ACHN (cell line): ENCODE measurements at regions not wholly inside any gene's neighbourhood (a gene's known extent, or its start where the extent isn't known, plus 50 kb on each side); places are given as distances from the start of the nearest gene placed in this dataset.
A peak's percentile ranks its signal among the peaks of the same experiment; 100 is the strongest.

Experiments
- DNase-seq: peaks from one replicate; pipeline ENCODE4 v3.0.0-alpha.2; 2015
- in situ Hi-C: cut with HindIII; loops from 2 replicates; pipeline ENCODE4 v1.10.0; 2017; ENCODE audit warnings: low sequenced_read_pairs, low pct_ligation_motif_present, low pct_unique_long_range_greater_than_20kb

DNA sequence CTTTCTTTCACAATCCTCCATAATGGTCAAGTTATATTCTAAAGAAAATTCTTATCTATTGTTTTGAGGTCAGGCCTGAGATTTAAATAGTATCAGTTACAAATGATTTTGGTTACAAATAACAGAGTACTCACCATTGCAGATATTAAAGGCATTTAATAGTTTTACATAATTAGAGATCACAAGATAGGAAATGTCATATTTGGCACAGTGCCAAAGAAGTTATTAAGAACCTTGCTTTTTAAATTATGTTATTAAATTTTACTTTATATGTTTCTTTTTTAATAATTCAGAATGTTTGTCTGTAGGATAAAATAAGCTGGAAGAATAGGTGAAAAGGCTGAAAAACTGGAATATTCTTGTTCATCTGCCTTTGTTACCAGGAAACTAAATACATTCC is 1174.7 kb downstream of the PCDH18 start:
- in situ Hi-C loops, result no loop called here
- no peak for DNase-seq

DNA sequence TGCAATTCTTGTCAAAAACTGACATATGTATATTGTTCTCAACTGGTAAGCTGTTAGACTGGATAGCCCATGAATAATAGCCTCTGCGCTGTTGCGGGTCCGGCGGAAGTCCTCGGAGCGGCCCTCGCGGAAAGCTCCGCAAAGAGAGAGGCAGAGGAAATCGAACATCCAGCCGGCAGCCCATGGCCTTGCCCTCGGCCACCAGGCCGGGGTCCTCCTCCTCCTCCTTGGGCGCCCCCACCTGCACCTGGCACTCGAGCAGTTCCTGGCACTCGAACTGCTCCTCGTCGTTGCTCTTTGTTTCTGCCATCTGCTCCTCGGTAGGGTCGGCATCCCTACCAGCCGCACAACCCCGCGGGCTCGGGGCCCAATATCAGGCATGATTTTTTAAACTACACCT is 1176.3 kb downstream of the PCDH18 start:
- in situ Hi-C loops, result no loop called here
- no peak for DNase-seq

GRCh38 chr4:136343340-136343739 is 1189.0 kb downstream of the PCDH18 start:
- no peak for DNase-seq
- in situ Hi-C loops, result no loop called here

GRCh38 chr4:136342666-136343065 is 1189.6 kb downstream of the PCDH18 start:
- in situ Hi-C loops, result no loop called here
- DNase-seq, result no peak

GRCh38 chr4:136337216-136337615 is 1195.1 kb downstream of the PCDH18 start:
- in situ Hi-C loops, result no loop called here
- no peak for DNase-seq

- in situ Hi-C loops, result no loop called here
- no peak for DNase-seq
Measured at GRCh38 chr4:136336479-136336878, 1195.8 kb downstream of the PCDH18 start.

DNA sequence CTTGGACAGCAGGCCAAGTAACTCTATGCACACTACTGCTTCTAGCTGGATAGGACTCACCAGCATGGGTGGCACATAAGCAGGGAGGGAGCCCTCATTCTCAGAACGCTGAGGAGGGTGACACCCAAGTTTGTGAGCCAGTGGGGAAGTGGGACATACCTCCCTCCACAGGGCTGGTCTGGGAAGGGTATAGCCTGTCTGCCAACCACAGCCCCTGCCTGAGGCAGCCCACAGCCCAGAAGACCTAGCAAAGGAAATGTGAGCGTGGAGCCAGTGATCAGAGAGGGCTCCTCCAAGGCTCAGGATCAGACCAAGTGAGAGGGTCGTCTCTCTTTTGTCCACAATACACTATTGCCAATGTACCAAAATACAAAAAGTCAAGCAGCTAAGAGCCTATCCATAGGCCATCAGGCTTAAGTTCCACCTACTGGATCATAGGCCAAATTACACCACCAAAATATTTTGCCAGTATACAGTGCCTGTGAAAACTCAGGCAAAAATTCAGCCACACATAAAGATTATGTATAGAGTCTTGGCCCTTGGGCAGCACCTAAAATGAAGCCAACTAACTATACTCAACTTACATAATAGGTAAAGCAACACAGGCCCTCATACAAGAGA is 1203.1 kb downstream of the PCDH18 start:
- in situ Hi-C loops, result no loop called here
- DNase-seq, result peak; percentile 6

DNA sequence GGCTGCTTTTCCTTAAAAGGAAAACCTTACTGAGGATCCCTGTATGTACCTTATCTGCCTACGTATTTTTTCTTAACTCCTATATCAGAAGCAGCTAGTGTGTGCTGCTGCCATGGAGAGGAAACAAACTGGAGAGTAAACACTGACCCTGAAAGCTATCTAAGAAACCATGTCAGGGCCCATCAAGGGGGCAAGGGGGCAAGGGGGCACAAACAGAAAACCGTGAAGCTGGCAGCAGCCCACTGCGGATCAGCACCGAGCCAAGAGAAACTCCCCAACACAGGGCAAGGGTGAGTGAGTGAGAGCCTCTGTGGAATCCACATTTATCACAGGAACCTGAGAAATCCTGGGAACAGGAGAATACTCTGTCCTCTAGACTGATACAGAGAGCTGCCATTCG is 1204.2 kb downstream of the PCDH18 start:
- in situ Hi-C loops, result no loop called here

DNA sequence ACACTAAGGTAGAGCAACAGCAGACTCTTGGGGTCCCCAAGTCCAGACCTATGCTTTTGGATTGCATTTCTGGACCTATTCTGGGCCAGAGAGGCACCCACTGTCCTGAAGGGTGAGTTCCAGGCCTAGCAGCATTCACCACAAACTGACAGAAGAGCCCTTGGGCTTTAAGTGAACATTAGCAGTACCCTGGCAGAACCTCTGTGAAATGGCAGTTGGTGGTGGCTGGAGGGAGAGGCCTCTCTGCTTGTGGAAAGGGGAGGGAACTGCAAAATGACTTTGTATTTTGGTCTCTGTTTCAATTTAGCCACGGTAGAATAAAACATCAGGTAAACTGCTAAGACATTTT is 1211.9 kb downstream of the PCDH18 start:
- in situ Hi-C loops, result no loop called here
- no peak for DNase-seq

More for the DNA sequence above, 1204.2 kb downstream of the PCDH18 start:
- DNase-seq, result no peak

- in situ Hi-C loops, result no loop called here
- DNase-seq, result peak; percentile 83
Measured at GRCh38 chr4:136319789-136320464, 1212.4 kb downstream of the PCDH18 start.

- in situ Hi-C loops, result no loop called here
Measured at GRCh38 chr4:136316961-136317360, 1215.3 kb downstream of the PCDH18 start.

GRCh38 chr4:136314686-136315085 is 1217.6 kb downstream of the PCDH18 start:
- in situ Hi-C loops, result no loop called here
- DNase-seq, result no peak

More at GRCh38 chr4:136316961-136317360, 1215.3 kb downstream of the PCDH18 start:
- DNase-seq, result no peak

GRCh38 chr4:136311774-136312173 is 1220.5 kb downstream of the PCDH18 start:
- no peak for DNase-seq
- in situ Hi-C loops, result no loop called here

- DNase-seq, result no peak
- in situ Hi-C loops, result no loop called here
Measured at GRCh38 chr4:136307765-136308164, 1224.5 kb downstream of the PCDH18 start.

GRCh38 chr4:136306361-136306760 is 1225.9 kb downstream of the PCDH18 start:
- in situ Hi-C loops, result no loop called here
- no peak for DNase-seq

GRCh38 chr4:136302566-136302965 is 1229.7 kb downstream of the PCDH18 start:
- no peak for DNase-seq
- in situ Hi-C loops, result no loop called here

DNA sequence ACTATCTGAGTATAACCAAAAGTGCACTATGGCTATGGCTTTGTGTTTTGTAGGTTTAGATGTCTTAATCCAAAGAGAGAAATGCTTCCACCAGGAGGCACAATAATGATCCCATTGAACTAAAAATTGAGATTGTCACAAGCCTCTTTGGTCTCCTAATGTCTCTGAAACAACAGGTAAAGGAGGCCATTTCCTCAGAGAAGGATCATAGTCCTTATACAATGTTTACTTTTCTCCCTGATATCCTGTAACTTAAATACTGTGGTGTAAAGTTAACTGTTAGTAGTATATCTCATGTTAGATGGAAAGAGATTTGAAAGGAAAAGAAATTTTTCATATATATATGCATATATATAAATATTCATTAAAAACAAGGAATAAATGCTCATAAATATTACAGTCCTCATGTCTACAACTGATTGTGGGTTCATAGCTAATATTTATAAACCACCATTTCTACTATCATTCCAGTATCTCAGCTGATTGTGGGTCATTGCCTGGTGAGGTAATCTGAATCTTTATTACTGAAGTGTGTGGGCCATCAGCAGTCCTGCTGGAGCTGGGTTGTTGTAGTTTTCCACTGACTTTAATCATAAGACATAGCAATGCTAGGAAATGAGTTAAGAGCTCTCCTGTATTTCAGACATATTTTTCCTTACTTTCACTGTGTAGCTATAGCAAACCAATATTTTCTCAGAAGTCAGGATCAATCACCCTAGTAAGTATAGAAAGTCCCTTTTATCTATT is 1230.4 kb downstream of the PCDH18 start:
- in situ Hi-C loops, result no loop called here
- no peak for DNase-seq

DNA sequence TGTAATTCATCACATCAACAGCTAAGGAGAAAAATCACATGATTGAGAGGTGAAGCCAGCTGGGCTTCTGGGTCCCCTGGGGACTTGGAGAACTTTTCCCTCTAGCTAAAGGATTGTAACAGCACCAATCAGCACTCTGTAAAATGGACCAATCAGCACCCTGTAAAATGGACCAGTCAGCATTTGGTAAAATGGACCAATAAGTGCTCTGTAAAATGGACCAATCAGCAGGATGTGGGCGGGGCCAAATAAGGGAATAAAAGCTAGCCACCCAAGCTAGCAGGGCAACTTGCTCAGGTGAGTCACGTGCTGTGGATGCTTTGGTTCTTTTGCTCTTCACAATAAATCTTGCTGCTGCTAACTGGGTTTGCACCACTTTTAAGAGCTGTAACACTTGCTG is 1248.3 kb downstream of the PCDH18 start:
- in situ Hi-C loops, result no loop called here
- DNase-seq, result no peak

DNA sequence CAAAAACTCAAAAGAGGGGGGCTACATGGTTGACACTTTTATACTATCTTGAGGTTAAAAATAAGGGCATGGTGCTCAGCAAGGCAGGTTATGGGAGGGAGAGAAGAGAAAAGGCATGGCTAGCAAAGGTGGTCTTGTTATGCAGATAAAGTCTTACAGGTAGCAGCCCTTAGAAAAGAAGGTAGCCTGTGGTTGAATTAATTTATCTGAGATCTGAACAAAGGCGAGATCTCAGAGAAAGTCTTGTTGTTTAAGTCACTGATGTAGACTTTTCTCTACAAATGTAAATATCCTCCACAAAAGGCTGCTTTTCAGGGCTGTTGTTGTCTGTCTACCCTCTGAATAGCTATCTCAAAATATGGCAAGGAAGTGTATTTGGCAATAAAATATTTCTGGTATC is 1250.4 kb downstream of the PCDH18 start:
- in situ Hi-C loops, result no loop called here
- no peak for DNase-seq

DNA sequence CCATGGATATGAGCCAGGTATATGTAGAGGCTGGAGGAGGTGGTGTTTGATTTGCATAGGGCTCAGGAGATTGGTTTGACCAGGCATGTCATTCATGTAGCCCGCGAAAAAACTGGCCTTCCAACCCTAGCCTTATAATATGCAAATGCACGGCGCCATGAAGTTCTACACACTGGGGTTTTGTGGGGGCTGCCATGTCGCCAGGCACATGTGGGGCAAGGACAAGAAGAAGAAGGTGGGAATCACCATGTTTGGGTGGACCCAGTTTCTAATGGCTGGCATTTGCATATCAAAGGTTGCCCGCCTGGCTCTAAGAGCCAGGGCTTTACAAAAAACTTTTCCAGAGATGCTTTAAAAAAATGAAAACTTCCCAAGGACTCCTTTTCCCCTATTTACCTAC is 1251.0 kb downstream of the PCDH18 start:
- in situ Hi-C loops, result no loop called here
- DNase-seq, result no peak
